ENCODE measurements at regions not wholly inside any gene's neighbourhood (a gene's known extent, or its start where the extent isn't known, plus 50 kb on each side); places are given as distances from the start of the nearest gene placed in this dataset.

GRCh38 chr7:45454771-45455170 is 119.4 kb upstream of the ADCY1 start:
- TF ChIP-seq CTCF (IDR thresholded peaks at IDR 0.05) (no peak), POLR2A (IDR thresholded peaks at IDR 0.05) (no peak)
